Loucy (cell line): ENCODE measurements at regions not wholly inside any gene's neighbourhood (a gene's known extent, or its start where the extent isn't known, plus 50 kb on each side); places are given as distances from the start of the nearest gene placed in this dataset.

ENCODE experiments used
- EZH2phosphoT487 ChIP-seq: fragments of 200-600 bp; IDR thresholded peaks from 2 replicates; pipeline ENCODE4 v1.6.1; 2018; ENCODE audit warnings: antibody characterized with exemption, mild to moderate bottlenecking, moderate library complexity, borderline replicate concordance
- TF ChIP-seq, protein P1 (sequence below): fragments of 200-600 bp; sonication (generic); conservative IDR thresholded peaks from 2 replicates; pipeline ENCODE4 v1.5.1; 2014; ENCODE audit warnings: mild to moderate bottlenecking, antibody characterized with exemption, low read length

DNA sequence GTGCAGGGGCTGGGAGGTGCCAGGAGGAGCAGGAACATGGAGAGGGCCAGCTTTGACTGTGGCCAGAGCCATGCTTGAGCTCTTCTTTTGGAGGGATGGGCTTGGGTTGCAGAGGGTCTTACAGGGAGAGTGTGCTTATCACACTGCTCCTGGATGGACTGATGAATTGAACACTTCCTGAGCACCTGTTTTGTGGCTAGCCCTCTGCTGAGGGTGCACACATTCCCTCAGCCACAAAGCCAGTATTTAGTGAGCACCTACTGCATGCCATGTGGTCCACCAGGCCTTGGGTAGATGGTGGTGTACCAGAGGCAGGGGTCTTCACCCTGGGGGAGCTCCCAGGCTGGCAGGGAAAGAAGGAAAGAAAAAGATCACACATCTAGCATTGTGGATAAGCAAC, 118.9 kb downstream of the SLC25A47 start:
- TF ChIP-seq, protein P1, sequence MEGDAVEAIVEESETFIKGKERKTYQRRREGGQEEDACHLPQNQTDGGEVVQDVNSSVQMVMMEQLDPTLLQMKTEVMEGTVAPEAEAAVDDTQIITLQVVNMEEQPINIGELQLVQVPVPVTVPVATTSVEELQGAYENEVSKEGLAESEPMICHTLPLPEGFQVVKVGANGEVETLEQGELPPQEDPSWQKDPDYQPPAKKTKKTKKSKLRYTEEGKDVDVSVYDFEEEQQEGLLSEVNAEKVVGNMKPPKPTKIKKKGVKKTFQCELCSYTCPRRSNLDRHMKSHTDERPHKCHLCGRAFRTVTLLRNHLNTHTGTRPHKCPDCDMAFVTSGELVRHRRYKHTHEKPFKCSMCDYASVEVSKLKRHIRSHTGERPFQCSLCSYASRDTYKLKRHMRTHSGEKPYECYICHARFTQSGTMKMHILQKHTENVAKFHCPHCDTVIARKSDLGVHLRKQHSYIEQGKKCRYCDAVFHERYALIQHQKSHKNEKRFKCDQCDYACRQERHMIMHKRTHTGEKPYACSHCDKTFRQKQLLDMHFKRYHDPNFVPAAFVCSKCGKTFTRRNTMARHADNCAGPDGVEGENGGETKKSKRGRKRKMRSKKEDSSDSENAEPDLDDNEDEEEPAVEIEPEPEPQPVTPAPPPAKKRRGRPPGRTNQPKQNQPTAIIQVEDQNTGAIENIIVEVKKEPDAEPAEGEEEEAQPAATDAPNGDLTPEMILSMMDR: no peak
- no peak for TF ChIP-seq EZH2phosphoT487
